Iris pigment epithelial cell (primary cell): ENCODE measurements at regions not wholly inside any gene's neighbourhood (a gene's known extent, or its start where the extent isn't known, plus 50 kb on each side); places are given as distances from the start of the nearest gene placed in this dataset.

Experiments used
- DNase-seq: peaks from one replicate; pipeline ENCODE4 v3.0.0-alpha.2; 2011; ENCODE audit warnings: low read depth

DNA sequence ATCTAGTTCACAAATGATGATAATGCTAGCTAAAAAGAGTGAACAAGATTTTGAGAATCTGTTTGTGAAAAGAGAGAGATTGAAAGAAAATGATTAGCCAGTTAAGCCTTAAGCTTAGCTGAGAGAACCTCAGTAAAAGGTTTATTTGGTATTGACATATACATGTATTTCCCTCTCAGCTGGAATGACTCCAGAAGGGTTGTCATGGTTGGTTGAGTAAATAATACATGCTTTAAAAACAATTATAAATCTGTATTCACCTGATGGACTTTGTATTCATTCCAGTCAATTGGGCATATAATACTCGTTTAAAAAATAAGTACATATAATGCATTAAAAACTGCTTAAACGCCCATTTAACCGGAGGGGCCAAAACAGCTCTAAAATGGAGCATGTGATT lies 181.4 kb downstream of the GRB14 start:
- no peak for DNase-seq

GRCh38 chr2:164439235-164439634 lies 182.0 kb downstream of the GRB14 start:
- no peak for DNase-seq

GRCh38 chr2:164438490-164439205 lies 182.6 kb downstream of the GRB14 start:
- DNase-seq: no peak

GRCh38 chr2:164436131-164436530 lies 185.2 kb downstream of the GRB14 start:
- no peak for DNase-seq

- DNase-seq: peak; percentile 57
Observed at GRCh38 chr2:164430166-164430783, 191.0 kb downstream of the GRB14 start.

DNA sequence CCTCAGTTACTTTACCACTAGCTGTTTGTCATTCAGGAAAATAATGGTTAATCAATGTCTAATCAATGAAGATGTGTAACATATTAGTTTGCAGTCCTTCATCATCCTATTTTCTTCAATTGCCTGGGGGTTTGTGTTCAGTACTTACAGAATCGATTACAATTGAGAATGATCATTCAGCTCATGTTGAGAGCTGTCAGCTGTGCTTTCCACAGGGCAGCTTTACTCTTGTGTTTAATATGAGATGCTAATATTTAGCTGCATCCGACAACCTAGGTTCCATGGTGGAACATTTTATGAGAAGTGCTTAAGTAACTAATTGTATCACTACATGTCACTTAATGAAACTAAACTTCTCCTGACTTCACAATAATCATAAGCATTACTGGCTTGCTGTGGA lies 191.9 kb downstream of the GRB14 start:
- no peak for DNase-seq

- no peak for DNase-seq
Observed at GRCh38 chr2:164427111-164427510, 194.2 kb downstream of the GRB14 start.

DNA sequence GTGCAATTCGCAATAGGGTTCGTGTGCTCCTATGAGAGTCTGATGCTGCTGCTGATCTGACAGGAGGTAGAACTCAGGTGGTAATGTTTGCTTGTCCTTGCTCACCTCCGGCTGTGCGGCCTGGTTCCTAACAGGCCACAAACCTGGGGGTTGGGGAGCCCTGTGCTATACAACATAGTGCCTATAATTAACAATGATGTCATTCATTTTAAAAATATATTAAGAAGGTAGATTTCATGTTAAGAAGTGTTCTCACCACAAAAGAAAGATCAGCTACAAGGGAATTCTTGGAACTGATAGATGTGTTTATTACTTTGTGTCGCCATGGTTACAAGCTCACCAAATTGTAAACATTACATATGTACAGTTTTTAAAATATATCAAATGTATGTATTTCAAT lies 200.5 kb downstream of the GRB14 start:
- no peak for DNase-seq

DNA sequence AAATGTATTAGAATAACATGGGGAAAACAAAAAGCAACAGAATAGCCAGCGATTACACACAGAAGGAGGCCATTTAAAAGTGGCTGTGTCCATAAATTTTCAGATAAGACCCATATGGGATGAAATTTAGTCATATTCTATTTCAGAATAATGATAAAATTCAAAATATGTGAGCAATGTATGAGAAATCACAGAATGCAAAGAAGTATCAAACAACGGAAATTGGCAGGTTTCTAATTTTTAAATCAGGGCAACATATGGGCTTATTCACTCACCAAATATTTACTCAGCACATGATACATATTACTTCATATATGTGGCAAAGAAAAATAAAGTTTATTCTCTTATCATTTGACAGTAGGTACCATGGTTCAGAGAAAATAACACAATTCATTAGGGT lies 208.5 kb downstream of the GRB14 start:
- DNase-seq: peak; percentile 2

GRCh38 chr2:164389411-164389810 lies 231.9 kb downstream of the GRB14 start:
- no peak for DNase-seq

DNA sequence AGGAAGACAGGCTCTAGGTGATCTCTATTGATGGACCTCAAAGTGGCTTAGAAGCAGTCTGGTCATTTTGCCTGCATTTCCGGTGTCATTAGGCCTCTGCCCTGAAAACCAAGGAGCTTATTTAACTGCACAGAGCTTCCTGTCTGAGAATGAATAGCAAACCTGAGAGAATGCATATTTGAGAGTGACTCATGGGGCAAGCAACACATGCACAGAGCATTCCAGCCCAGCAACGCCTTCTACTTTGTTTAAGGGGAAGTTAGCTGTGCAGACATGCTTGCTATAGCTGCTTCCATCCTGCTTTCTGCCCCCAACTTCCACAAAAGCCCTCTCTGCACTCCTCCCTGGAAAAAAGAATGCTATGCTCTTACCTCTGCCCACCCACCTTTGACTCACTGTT lies 232.8 kb downstream of the GRB14 start:
- DNase-seq: peak; percentile 84

GRCh38 chr2:164386231-164386630 lies 235.1 kb downstream of the GRB14 start:
- DNase-seq: peak; percentile 6

DNA sequence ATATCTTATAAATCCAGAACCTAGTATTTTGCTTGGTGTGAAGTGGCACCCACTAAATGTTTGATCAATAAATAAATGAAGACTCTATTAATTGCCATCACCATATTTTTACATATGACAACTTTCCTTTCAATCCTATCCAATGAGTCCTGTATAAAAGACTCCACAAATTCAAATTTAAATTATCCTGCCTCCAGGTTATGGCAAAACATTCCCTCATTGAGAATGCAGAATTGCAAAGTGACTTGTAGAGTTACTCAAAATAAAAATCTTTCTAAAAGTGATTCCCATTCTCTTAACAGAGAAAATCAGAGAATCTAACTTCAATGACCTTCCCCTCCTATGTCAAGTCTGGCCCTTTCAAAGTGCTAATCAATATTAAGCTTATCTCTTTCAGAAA lies 236.8 kb downstream of the GRB14 start:
- DNase-seq: no peak

DNA sequence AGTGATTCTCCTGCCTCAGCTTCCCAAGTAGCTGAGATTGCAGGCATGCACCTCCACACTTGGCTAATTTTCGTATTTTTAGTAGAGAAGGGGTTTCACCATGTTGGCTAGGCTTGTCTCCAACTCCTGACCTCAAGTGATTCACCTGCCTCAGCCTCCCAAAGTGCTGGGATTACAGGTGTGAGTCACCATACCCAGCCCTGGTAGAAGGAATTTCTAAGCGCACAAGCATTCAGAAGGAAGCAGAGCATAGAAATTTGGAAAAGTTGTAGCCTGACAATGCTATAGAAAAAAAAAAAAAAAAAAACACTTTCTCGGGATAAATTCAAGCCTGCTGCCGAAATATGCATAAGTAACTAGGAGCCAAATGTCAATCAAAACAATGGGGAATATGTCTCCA lies 249.4 kb downstream of the GRB14 start:
- DNase-seq: no peak

GRCh38 chr2:164369366-164369765 lies 251.9 kb downstream of the GRB14 start:
- DNase-seq: no peak

- DNase-seq: no peak
Observed at GRCh38 chr2:164368896-164369295, 252.4 kb downstream of the GRB14 start.

- no peak for DNase-seq
Observed at GRCh38 chr2:164363646-164364045, 257.6 kb downstream of the GRB14 start.

DNA sequence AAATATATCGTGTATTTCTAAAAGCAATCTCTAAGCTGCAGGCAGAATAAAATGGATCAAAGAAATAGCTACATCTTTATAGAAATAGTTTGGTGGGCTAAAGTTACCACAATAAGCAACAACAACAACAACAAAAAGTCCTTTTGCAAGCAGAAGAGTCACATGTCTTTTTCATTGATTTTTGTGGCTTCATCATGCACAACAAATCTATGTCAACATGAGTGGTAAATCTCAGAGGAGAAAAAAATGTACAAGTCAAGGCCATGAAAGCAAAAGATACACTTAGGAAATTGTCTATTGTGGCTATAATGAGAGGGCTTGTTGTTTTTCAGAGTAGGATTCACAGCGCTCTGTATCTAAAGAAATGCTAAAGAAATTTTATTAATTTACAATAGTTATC lies 269.7 kb downstream of the GRB14 start:
- no peak for DNase-seq

GRCh38 chr2:164335947-164336346 lies 285.3 kb downstream of the GRB14 start:
- DNase-seq: no peak

- DNase-seq: no peak
Observed at GRCh38 chr2:164335128-164335527, 286.2 kb downstream of the GRB14 start.

DNA sequence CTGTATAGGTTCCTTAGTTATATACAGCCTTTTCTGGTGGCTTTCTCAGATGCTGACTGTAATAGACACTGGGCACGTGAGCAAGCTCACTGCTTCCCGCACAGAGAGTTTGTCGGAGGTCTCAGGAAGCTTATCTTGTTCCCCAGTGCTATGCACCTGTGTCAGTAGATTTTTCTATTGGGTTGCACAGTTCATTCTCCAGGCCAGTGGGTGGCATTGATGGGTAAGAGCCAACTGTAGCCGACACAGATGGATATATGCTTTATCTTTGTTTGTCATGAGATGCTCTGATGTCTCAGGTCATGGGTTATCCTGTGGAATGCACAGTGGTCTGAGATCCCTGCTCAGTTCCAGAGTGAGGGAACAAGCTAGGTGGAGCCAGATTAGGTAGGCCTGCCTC lies 293.0 kb downstream of the GRB14 start:
- no peak for DNase-seq

- DNase-seq: no peak
Observed at GRCh38 chr2:164323978-164324377, 297.3 kb downstream of the GRB14 start.

- peak; percentile 23 for DNase-seq
Observed at GRCh38 chr2:164314148-164314547, 307.1 kb downstream of the GRB14 start.

- no peak for DNase-seq
Observed at GRCh38 chr2:164306872-164307271, 314.4 kb downstream of the GRB14 start.
